Heart left ventricle (tissue), 13 donors: ENCODE measurements at regions not wholly inside any gene's neighbourhood (a gene's known extent, or its start where the extent isn't known, plus 50 kb on each side); places are given as distances from the start of the nearest gene placed in this dataset.

ENCODE experiments used
- POLR2A ChIP-seq, 2 donors: fragments of 450-650 bp; IDR thresholded peaks; one replicate each; pipeline ENCODE4 v1.6.1; 2017; ENCODE audit warnings: antibody characterized with exemption in 2 of 2, mild to moderate bottlenecking in 2 of 2, moderate library complexity in 2 of 2
- TF ChIP-seq, protein P1 (sequence below), 12 donors: fragments of 200-600 bp; sonication (generic) in 4 of 12; IDR thresholded peaks; one replicate each; pipeline versions ENCODE4 v1.5.0 to v1.8.0; 2018 to 2022; ENCODE audit warnings: antibody characterized with exemption in 12 of 12, mild to moderate bottlenecking in 5 of 12
- donor health status: ischemic (EF 13 %, LVEDD 7.1; RV severe dilation, severe dysfunction).
- donor health status: DM: no; HTN: yes; CAD: no.
- donor health status: DM: no; HTN: no; CAD: no.
- donor health status: ischemic (EF 25% LVEDD 6.9; RV normal size, moderate dysfunction).
- donor health status: ischemic (EF 25% LVEDD 5.7; RV mildly dilated, moderate dysfunction).
- donor health status: ischemic (EF 35%, LVEDD 5.7; RV mildly dilated, moderate dysfunction).
- donor health status: nonischemic (EF 11% LVEDD 7.7; RV severe dilation, severe dysfunction).
- donor health status: DM: yes; HTN: yes; CAD: no.
- donor health status: PGD.
- donor health status: ischemic (EF 29% LVEDD 5.4; RV normal size, mild dysfunction).
- donor health status: nonischemic (EF 23%, LVEDD 6.1; RV moderate dilation, normal function).

DNA sequence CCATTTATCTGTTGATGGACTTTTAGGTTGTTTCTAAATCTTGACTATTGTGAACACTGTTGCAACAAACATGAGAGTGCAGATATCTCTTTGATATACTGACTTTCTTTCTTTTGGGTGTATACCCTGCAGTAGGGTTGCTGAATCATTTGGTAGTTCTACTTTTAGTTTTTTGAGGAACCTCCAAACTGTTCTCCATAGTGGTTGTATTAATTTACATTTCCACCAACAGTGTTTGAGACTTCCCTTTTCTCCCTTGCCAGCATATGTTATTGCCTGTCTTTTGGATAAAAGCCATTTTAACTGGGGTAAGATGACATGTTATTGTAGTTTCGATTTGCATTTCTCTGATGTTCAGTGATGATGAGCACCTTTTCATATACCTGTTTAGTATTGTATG lies 330.0 kb downstream of the DDX10 start:
- TF ChIP-seq, protein P1, sequence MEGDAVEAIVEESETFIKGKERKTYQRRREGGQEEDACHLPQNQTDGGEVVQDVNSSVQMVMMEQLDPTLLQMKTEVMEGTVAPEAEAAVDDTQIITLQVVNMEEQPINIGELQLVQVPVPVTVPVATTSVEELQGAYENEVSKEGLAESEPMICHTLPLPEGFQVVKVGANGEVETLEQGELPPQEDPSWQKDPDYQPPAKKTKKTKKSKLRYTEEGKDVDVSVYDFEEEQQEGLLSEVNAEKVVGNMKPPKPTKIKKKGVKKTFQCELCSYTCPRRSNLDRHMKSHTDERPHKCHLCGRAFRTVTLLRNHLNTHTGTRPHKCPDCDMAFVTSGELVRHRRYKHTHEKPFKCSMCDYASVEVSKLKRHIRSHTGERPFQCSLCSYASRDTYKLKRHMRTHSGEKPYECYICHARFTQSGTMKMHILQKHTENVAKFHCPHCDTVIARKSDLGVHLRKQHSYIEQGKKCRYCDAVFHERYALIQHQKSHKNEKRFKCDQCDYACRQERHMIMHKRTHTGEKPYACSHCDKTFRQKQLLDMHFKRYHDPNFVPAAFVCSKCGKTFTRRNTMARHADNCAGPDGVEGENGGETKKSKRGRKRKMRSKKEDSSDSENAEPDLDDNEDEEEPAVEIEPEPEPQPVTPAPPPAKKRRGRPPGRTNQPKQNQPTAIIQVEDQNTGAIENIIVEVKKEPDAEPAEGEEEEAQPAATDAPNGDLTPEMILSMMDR (IDR thresholded peaks at IDR 0.05): no peak
- TF ChIP-seq POLR2A (IDR thresholded peaks at IDR 0.05): no peak
